ENCODE measurements at regions not wholly inside any gene's neighbourhood (a gene's known extent, or its start where the extent isn't known, plus 50 kb on each side); places are given as distances from the start of the nearest gene placed in this dataset.

DNA sequence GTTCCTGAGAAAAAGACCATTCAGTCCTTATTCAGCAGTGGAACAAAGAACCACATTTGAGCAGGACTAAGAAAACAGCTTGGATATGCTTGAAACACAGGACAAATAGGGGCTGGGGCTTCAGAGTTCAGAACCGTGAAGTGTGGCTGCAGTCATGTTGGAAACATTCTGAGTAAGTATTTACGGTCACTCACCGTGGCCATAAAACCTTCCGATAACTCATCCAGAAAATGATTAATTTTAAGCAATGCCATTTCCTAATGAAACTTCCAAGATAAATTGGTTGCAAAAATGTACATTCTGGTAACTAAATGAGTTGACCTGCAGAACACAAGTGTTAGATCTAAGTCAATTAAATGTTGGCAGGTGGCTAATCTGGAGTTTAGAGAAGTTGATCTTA, 279.2 kb downstream of the CXCL12 start:
- TF ChIP-seq, protein P1, sequence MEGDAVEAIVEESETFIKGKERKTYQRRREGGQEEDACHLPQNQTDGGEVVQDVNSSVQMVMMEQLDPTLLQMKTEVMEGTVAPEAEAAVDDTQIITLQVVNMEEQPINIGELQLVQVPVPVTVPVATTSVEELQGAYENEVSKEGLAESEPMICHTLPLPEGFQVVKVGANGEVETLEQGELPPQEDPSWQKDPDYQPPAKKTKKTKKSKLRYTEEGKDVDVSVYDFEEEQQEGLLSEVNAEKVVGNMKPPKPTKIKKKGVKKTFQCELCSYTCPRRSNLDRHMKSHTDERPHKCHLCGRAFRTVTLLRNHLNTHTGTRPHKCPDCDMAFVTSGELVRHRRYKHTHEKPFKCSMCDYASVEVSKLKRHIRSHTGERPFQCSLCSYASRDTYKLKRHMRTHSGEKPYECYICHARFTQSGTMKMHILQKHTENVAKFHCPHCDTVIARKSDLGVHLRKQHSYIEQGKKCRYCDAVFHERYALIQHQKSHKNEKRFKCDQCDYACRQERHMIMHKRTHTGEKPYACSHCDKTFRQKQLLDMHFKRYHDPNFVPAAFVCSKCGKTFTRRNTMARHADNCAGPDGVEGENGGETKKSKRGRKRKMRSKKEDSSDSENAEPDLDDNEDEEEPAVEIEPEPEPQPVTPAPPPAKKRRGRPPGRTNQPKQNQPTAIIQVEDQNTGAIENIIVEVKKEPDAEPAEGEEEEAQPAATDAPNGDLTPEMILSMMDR (IDR thresholded peaks at IDR 0.05) = no peak
- TF ChIP-seq POLR2AphosphoS5 (IDR thresholded peaks at IDR 0.05) (no peak), POLR2A (IDR thresholded peaks at IDR 0.05) (no peak), EP300 (IDR thresholded peaks at IDR 0.05) (no peak)

Measured in gastroesophageal sphincter (tissue), 3 donors.